ENCODE measurements at regions not wholly inside any gene's neighbourhood (a gene's known extent, or its start where the extent isn't known, plus 50 kb on each side); places are given as distances from the start of the nearest gene placed in this dataset.

DNA sequence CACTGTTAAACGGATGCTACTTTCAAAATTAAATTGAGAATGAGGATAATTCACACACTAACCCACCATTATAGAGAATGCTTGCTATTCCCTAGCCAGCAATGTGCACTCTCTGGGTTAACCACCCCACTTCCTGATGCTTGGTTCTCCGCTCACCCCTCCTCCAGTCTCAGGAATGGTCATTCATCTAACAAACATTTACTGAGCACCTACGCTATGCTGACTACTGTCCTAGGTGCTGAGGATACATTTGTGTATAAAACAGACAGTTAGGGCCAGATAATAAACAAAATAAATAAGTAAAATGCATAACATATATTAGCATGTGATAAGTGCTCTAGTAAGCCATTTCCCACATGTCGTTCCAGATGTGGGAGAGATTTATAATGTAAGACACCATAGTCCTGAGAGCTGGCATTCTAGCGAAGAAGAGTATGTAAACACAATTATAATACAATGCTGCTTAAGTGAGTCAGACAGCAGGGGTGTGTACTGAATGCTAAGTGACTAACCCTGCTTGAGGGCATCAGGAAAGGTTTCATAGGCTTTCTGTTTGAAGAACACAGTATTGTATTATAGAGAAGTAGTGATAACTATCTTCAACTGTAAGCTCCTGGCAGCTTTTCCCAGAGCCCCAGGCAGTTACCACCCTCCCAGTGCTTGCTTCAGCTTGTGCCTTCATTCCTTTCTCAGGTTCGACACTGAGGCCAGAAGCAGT lies 126.7 kb upstream of the CACHD1 start:
- TF ChIP-seq SIN3A (IDR thresholded peaks at IDR 0.05; ENCODE audit: borderline replicate concordance, insufficient read depth, low read length) (no peak), TAF1 (IDR thresholded peaks at IDR 0.05; ENCODE audit: borderline replicate concordance, insufficient read depth, low read length) (no peak), POLR2AphosphoS5 (IDR thresholded peaks at IDR 0.05; ENCODE audit: low read depth, low read length) (no peak)
- TF ChIP-seq, protein P1, sequence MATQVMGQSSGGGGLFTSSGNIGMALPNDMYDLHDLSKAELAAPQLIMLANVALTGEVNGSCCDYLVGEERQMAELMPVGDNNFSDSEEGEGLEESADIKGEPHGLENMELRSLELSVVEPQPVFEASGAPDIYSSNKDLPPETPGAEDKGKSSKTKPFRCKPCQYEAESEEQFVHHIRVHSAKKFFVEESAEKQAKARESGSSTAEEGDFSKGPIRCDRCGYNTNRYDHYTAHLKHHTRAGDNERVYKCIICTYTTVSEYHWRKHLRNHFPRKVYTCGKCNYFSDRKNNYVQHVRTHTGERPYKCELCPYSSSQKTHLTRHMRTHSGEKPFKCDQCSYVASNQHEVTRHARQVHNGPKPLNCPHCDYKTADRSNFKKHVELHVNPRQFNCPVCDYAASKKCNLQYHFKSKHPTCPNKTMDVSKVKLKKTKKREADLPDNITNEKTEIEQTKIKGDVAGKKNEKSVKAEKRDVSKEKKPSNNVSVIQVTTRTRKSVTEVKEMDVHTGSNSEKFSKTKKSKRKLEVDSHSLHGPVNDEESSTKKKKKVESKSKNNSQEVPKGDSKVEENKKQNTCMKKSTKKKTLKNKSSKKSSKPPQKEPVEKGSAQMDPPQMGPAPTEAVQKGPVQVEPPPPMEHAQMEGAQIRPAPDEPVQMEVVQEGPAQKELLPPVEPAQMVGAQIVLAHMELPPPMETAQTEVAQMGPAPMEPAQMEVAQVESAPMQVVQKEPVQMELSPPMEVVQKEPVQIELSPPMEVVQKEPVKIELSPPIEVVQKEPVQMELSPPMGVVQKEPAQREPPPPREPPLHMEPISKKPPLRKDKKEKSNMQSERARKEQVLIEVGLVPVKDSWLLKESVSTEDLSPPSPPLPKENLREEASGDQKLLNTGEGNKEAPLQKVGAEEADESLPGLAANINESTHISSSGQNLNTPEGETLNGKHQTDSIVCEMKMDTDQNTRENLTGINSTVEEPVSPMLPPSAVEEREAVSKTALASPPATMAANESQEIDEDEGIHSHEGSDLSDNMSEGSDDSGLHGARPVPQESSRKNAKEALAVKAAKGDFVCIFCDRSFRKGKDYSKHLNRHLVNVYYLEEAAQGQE (IDR thresholded peaks at IDR 0.05; ENCODE audit: insufficient read depth in 1 of 2, low read depth in 2 of 2, low read length in 2 of 2): peak in 1 of 2 experiments; percentile 78; a peak in 1 of 4 replicates

DNA sequence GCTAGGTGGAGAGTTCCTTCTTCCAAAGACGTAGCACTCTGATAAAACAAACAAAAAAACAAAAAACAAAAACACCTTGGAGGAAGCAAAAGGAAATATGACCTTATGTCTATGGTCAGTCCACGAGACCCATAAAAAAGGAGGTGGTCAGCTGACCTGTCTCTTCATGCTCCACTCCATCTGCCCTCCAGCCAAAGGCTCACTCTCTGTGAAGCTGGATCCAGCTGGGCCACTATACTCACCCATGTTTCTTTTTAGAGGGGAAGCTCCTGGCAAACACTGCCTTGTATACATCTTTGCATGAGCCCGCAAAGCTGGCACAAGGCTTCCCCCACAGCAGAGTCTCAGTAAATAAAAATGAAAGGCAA lies 126.1 kb upstream of the CACHD1 start:
- no peak for TF ChIP-seq FOXP2 (optimal IDR thresholded peaks at IDR 0.05; ENCODE audit: borderline replicate concordance, extremely low read depth, extremely low read length, insufficient read depth)
- TF ChIP-seq, protein P1 (IDR thresholded peaks at IDR 0.05; ENCODE audit: insufficient read depth in 1 of 2, low read depth in 2 of 2, low read length in 2 of 2): no peak
- TF ChIP-seq TAF1 (IDR thresholded peaks at IDR 0.05; ENCODE audit: borderline replicate concordance, insufficient read depth, low read length): no peak
- no peak for TF ChIP-seq SIN3A (IDR thresholded peaks at IDR 0.05; ENCODE audit: borderline replicate concordance, insufficient read depth, low read length)
- no peak for TF ChIP-seq POLR2AphosphoS5 (IDR thresholded peaks at IDR 0.05; ENCODE audit: low read depth, low read length)

DNA sequence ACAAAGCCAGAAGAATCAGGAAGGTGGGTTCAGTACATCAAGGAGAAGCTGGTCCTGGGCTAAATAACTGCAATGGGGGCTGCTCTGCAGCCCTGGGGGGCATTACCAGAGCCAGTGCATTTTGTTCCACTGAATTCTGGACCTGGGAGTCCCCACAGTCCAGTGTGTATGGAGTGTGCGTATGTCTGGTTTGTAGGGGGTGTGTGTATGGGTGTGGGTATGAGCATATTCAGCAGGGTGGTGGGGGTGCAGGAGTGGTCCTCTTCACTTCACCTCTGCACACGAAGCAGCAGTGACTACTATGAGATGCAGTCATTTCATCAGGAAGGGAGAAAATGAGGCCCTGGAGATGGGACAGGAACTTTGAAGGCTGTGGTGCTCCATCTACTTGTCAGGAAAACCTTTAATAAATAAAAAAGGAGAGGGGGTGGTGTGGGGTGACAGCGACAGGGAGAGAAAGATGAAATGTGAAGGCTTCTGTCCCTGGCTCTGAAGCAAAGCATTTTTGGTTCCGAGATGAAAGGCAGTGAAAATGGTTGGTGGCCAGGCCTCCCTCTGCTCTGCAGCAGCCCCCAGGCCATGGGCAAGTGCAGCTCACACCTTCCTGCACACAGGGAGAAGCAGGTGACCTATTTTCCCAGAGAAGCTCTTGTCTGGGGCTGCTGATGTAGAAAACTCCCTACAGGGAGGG lies 121.5 kb upstream of the CACHD1 start:
- TF ChIP-seq FOXP2 (optimal IDR thresholded peaks at IDR 0.05; ENCODE audit: borderline replicate concordance, extremely low read depth, extremely low read length, insufficient read depth): no peak
- TF ChIP-seq SIN3A (IDR thresholded peaks at IDR 0.05; ENCODE audit: borderline replicate concordance, insufficient read depth, low read length): no peak
- TF ChIP-seq POLR2AphosphoS5 (IDR thresholded peaks at IDR 0.05; ENCODE audit: low read depth, low read length): no peak
- TF ChIP-seq TAF1 (IDR thresholded peaks at IDR 0.05; ENCODE audit: borderline replicate concordance, insufficient read depth, low read length): no peak
- TF ChIP-seq, protein P1 (IDR thresholded peaks at IDR 0.05; ENCODE audit: insufficient read depth in 1 of 2, low read depth in 2 of 2, low read length in 2 of 2): no peak

DNA sequence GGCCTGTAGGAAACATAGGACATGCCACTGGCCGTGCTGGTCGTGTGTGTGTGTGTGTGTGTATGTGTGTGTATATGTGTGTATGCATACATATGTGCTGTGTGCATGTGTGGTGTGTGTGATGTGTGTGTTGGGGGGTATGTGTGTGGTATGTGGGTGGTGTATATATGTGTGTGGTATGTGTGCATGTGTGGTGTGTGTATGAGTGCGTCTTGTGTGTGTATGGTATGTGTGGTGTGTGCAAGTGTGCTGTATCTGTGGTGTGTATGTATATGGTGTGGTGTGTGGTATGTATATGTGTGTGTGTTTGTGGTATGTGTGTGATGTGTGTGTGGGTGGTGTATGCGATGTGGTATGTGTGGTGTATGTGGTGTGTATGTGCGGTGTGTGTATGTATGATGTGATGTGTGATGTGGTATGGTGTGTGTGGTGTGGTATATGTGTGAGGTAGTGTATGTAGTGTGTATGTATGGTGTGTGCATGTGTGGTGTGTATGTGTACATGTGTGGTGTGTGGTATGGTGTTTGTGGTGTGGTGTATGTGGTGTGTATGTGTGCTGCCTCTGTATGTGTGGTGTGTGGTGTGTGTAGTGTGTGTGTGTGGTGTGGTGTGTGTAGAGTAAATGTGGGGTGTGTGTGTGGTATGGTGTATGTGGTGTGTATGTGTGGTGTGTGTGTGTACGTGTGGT lies 120.8 kb upstream of the CACHD1 start:
- TF ChIP-seq TAF1 (IDR thresholded peaks at IDR 0.05; ENCODE audit: borderline replicate concordance, insufficient read depth, low read length) (no peak), FOXP2 (optimal IDR thresholded peaks at IDR 0.05; ENCODE audit: borderline replicate concordance, extremely low read depth, extremely low read length, insufficient read depth) (no peak), SIN3A (IDR thresholded peaks at IDR 0.05; ENCODE audit: borderline replicate concordance, insufficient read depth, low read length) (no peak), POLR2AphosphoS5 (IDR thresholded peaks at IDR 0.05; ENCODE audit: low read depth, low read length) (no peak)
- TF ChIP-seq, protein P1 (IDR thresholded peaks at IDR 0.05; ENCODE audit: insufficient read depth in 1 of 2, low read depth in 2 of 2, low read length in 2 of 2): no peak
